Liver (tissue), 8 donors: ENCODE measurements at regions not wholly inside any gene's neighbourhood (a gene's known extent, or its start where the extent isn't known, plus 50 kb on each side); places are given as distances from the start of the nearest gene placed in this dataset.
A peak's percentile ranks its signal among the peaks of the same experiment; 100 is the strongest.

Source experiments
- DNase-seq: peaks from one replicate; pipeline ENCODE4 v3.0.0-alpha.2; 2017; ENCODE audit warnings: low spot score
- H3K27ac ChIP-seq, 2 donors: one replicate each; pipeline ENCODE4 v1.7.0; 2013; ENCODE audit warnings: inconsistent platforms in 2 of 2, low read length in 2 of 2, control low read depth in 1 of 2, low read depth in 1 of 2, mild to moderate bottlenecking in 1 of 2
- H3K27me3 ChIP-seq, 4 donors: one replicate each; pipeline versions ENCODE4 v1.6.1 to v1.7.0; 2013; ENCODE audit warnings: low read length in 3 of 4, inconsistent platforms in 1 of 4, mild to moderate bottlenecking in 1 of 4, moderate library complexity in 1 of 4; ENCODE audit not compliant: control insufficient read depth in 4 of 4, insufficient read depth in 4 of 4
- H3K36me3 ChIP-seq, 4 donors: one replicate each; pipeline versions ENCODE4 v1.6.1 to v1.7.0; 2013; ENCODE audit warnings: low read length in 3 of 4, mild to moderate bottlenecking in 3 of 4, low read depth in 1 of 4, moderate library complexity in 1 of 4; ENCODE audit not compliant: control insufficient read depth in 4 of 4, insufficient read depth in 3 of 4
- H3K4me1 ChIP-seq, 4 donors: one replicate each; pipeline versions ENCODE4 v1.6.1 to v1.7.0; 2013; ENCODE audit warnings: low read length in 3 of 4, mild to moderate bottlenecking in 3 of 4, moderate library complexity in 1 of 4; ENCODE audit not compliant: control insufficient read depth in 4 of 4, insufficient read depth in 4 of 4
- H3K4me3 ChIP-seq, 3 donors: one replicate each; pipeline versions ENCODE4 v1.6.1 to v1.7.0; 2013; ENCODE audit warnings: low read length in 3 of 3, control low read depth in 1 of 3, low read depth in 1 of 3, mild to moderate bottlenecking in 1 of 3
- H3K9ac ChIP-seq, 2 donors: one replicate each; pipeline ENCODE4 v1.7.0; 2013; ENCODE audit warnings: low read length in 2 of 2, mild to moderate bottlenecking in 2 of 2, moderate library complexity in 2 of 2, control low read depth in 1 of 2, low read depth in 1 of 2
- H3K9me3 ChIP-seq, 4 donors: one replicate each; pipeline versions ENCODE4 v1.6.1 to v1.7.0; 2013; ENCODE audit warnings: low read length in 3 of 4; ENCODE audit not compliant: control insufficient read depth in 4 of 4
- ATF3 ChIP-seq: IDR thresholded peaks from 2 replicates; pipeline ENCODE4 v1.6.1; 2016; ENCODE audit warnings: antibody characterized with exemption
- FOXA1 ChIP-seq: IDR thresholded peaks from 2 replicates; pipeline ENCODE4 v1.6.1; 2016; ENCODE audit warnings: antibody characterized with exemption
- FOXA2 ChIP-seq: IDR thresholded peaks from 2 replicates; pipeline ENCODE4 v1.6.1; 2016; ENCODE audit warnings: antibody characterized with exemption
- HNF4A ChIP-seq, 2 donors: conservative IDR thresholded peaks; 2 replicates each; pipeline ENCODE4 v1.6.1; 2016; ENCODE audit warnings: antibody characterized with exemption in 2 of 2, mild to moderate bottlenecking in 2 of 2
- HNF4G ChIP-seq: IDR thresholded peaks from 2 replicates; pipeline ENCODE4 v1.6.1; 2016; ENCODE audit warnings: antibody characterized with exemption
- MAX ChIP-seq: IDR thresholded peaks from 2 replicates; pipeline ENCODE4 v1.6.1; 2016; ENCODE audit warnings: antibody characterized with exemption
- NR2F2 ChIP-seq: IDR thresholded peaks from 2 replicates; pipeline ENCODE4 v1.6.1; 2016; ENCODE audit warnings: antibody characterized with exemption
- RAD21 ChIP-seq, 2 donors: IDR thresholded peaks; 2 replicates each; pipeline ENCODE4 v1.6.1; 2016; ENCODE audit warnings: antibody characterized with exemption in 2 of 2, mild to moderate bottlenecking in 2 of 2
- RXRA ChIP-seq, 2 donors: IDR thresholded peaks; 2 replicates each; pipeline ENCODE4 v1.6.1; 2017 to 2018; ENCODE audit warnings: antibody characterized with exemption in 2 of 2, mild to moderate bottlenecking in 1 of 2
- SP1 ChIP-seq: IDR thresholded peaks from 2 replicates; pipeline ENCODE4 v1.6.1; 2018; ENCODE audit warnings: antibody characterized with exemption, mild to moderate bottlenecking
- TAF1 ChIP-seq: conservative IDR thresholded peaks from 2 replicates; pipeline ENCODE4 v1.6.1; 2016; ENCODE audit warnings: antibody characterized with exemption, mild to moderate bottlenecking
- YY1 ChIP-seq: IDR thresholded peaks from 2 replicates; pipeline ENCODE4 v1.6.1; 2016; ENCODE audit warnings: antibody characterized with exemption, mild to moderate bottlenecking
- WGBS: extraction: QIAGEN DNeasy Blood & Tissue Kit; methylation state at CpG from one replicate; pipeline ENCODE4 v1.1.7; 2013; 5-methylcytosine and 5-hydroxymethylcytosine counted together
- TF ChIP-seq, protein P1 (sequence below): IDR thresholded peaks from 2 replicates; pipeline ENCODE4 v1.6.1; 2016; ENCODE audit warnings: antibody characterized with exemption, mild to moderate bottlenecking
- TF ChIP-seq, protein P2 (sequence below): fragments of 150-350 bp; IDR thresholded peaks from 2 replicates; pipeline ENCODE4 v1.5.1; 2017; ENCODE audit warnings: improper control_type of control experiment, low read depth, low read length; ENCODE audit not compliant: missing input control
- TF ChIP-seq, protein P3 (sequence below): IDR thresholded peaks from 2 replicates; pipeline ENCODE4 v1.6.1; 2016; ENCODE audit warnings: antibody characterized with exemption
- donor health status: healthy.
- donor health status: healthy.
- donor health status: healthy.
- donor health status: healthy.
- donor health status: healthy.

- no peaks in the 10 kb centered on the region for H3K36me3 ChIP-seq
- TF ChIP-seq ATF3 (no peak), FOXA1 (no peak), SP1 (no peak), HNF4G (no peak), YY1 (no peak), TAF1 (no peak), FOXA2 (no peak), NR2F2 (no peak), RXRA (IDR thresholded peaks at IDR 0.05) (no peak), HNF4A (conservative IDR thresholded peaks at IDR 0.05) (no peak), RAD21 (IDR thresholded peaks at IDR 0.05) (no peak)
- TF ChIP-seq, protein P1, sequence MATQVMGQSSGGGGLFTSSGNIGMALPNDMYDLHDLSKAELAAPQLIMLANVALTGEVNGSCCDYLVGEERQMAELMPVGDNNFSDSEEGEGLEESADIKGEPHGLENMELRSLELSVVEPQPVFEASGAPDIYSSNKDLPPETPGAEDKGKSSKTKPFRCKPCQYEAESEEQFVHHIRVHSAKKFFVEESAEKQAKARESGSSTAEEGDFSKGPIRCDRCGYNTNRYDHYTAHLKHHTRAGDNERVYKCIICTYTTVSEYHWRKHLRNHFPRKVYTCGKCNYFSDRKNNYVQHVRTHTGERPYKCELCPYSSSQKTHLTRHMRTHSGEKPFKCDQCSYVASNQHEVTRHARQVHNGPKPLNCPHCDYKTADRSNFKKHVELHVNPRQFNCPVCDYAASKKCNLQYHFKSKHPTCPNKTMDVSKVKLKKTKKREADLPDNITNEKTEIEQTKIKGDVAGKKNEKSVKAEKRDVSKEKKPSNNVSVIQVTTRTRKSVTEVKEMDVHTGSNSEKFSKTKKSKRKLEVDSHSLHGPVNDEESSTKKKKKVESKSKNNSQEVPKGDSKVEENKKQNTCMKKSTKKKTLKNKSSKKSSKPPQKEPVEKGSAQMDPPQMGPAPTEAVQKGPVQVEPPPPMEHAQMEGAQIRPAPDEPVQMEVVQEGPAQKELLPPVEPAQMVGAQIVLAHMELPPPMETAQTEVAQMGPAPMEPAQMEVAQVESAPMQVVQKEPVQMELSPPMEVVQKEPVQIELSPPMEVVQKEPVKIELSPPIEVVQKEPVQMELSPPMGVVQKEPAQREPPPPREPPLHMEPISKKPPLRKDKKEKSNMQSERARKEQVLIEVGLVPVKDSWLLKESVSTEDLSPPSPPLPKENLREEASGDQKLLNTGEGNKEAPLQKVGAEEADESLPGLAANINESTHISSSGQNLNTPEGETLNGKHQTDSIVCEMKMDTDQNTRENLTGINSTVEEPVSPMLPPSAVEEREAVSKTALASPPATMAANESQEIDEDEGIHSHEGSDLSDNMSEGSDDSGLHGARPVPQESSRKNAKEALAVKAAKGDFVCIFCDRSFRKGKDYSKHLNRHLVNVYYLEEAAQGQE: no peak
- TF ChIP-seq, protein P2, sequence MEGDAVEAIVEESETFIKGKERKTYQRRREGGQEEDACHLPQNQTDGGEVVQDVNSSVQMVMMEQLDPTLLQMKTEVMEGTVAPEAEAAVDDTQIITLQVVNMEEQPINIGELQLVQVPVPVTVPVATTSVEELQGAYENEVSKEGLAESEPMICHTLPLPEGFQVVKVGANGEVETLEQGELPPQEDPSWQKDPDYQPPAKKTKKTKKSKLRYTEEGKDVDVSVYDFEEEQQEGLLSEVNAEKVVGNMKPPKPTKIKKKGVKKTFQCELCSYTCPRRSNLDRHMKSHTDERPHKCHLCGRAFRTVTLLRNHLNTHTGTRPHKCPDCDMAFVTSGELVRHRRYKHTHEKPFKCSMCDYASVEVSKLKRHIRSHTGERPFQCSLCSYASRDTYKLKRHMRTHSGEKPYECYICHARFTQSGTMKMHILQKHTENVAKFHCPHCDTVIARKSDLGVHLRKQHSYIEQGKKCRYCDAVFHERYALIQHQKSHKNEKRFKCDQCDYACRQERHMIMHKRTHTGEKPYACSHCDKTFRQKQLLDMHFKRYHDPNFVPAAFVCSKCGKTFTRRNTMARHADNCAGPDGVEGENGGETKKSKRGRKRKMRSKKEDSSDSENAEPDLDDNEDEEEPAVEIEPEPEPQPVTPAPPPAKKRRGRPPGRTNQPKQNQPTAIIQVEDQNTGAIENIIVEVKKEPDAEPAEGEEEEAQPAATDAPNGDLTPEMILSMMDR: no peak
- TF ChIP-seq, protein P3, sequence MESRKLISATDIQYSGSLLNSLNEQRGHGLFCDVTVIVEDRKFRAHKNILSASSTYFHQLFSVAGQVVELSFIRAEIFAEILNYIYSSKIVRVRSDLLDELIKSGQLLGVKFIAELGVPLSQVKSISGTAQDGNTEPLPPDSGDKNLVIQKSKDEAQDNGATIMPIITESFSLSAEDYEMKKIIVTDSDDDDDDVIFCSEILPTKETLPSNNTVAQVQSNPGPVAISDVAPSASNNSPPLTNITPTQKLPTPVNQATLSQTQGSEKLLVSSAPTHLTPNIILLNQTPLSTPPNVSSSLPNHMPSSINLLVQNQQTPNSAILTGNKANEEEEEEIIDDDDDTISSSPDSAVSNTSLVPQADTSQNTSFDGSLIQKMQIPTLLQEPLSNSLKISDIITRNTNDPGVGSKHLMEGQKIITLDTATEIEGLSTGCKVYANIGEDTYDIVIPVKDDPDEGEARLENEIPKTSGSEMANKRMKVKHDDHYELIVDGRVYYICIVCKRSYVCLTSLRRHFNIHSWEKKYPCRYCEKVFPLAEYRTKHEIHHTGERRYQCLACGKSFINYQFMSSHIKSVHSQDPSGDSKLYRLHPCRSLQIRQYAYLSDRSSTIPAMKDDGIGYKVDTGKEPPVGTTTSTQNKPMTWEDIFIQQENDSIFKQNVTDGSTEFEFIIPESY: no peak
- H3K4me1 ChIP-seq: peaks cover 0 to 33% (median 25%) of the 10 kb centered on the region in 4 donors
- no peak overlapping the region for H3K9ac ChIP-seq
- WGBS: 94% methylated on average over 9 of the region's 9 CpGs
- H3K4me3 ChIP-seq: no peak overlapping the region
- H3K9me3 ChIP-seq: no peaks in the 10 kb centered on the region
- no peak overlapping the region for H3K27ac ChIP-seq
- no peaks in the 10 kb centered on the region for H3K27me3 ChIP-seq
- DNase-seq: no peak
Measured at GRCh38 chr15:52976516-52977075, 186.5 kb upstream of the ONECUT1 start.

DNA sequence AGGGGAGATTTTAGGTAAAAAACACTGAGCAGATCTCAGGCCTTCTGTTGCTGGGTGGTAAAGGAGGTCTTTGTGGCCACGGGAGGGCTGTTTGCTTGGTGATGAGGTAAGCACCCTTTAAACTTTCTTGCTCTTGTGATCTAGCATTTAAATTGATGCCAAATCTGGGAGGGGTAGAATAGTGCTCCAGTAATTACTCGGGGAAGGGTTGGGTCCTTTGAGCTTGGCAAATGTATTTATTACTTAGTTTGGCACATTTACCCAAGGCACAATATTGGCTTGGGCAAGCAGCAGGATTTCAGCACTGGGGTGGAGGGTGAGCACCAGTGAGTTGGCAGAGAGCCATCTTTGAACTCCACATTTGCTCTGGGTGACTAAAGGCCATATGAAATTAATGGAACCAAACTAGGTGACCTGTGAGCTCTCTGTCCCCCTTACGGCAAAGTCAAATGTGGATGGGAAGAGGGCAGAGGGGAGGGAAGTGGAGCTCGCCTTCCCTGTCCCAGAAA, 185.9 kb upstream of the ONECUT1 start:
- H3K36me3 ChIP-seq: no peaks in the 10 kb centered on the region
- TF ChIP-seq SP1: peak; percentile 26
- TF ChIP-seq, protein P1: peak; percentile 98
- no peak for TF ChIP-seq HNF4G
- peak; percentile 11 for TF ChIP-seq FOXA2
- TF ChIP-seq HNF4A (conservative IDR thresholded peaks at IDR 0.05): peak; percentile 55 to 61
- TF ChIP-seq, protein P2: no peak
- TF ChIP-seq TAF1: no peak
- peak; percentile 70 to 72 for TF ChIP-seq RXRA (IDR thresholded peaks at IDR 0.05)
- TF ChIP-seq MAX: no peak
- TF ChIP-seq YY1: no peak
- peak; percentile 23 for TF ChIP-seq ATF3
- TF ChIP-seq RAD21 (IDR thresholded peaks at IDR 0.05): peak; percentile 29 to 61
- no peak for DNase-seq
- no peaks in the 10 kb centered on the region for H3K27me3 ChIP-seq
- no peak overlapping the region for H3K27ac ChIP-seq
- H3K9me3 ChIP-seq: no peaks in the 10 kb centered on the region
- no peak overlapping the region for H3K9ac ChIP-seq
- no peak overlapping the region for H3K4me3 ChIP-seq
- 46% methylated on average over 4 of the region's 4 CpGs for WGBS
- peaks cover 0 to 33% (median 25%) of the 10 kb centered on the region in 4 donors for H3K4me1 ChIP-seq
